Cardiac fibroblast (primary cell): ENCODE measurements at regions not wholly inside any gene's neighbourhood (a gene's known extent, or its start where the extent isn't known, plus 50 kb on each side); places are given as distances from the start of the nearest gene placed in this dataset.
A peak's percentile ranks its signal among the peaks of the same experiment; 100 is the strongest.

Experiments used
- DNase-seq, 2 donors: peaks; one replicate each; pipeline versions ENCODE4 v3.0.0 to v3.0.0-alpha.2; 2010; ENCODE audit warnings: low read depth in 2 of 2
- H3K4me3 ChIP-seq, 2 donors: replicated peaks in 1 of 2; 1 replicate in 1 of 2; 2 replicates in 1 of 2; pipeline ENCODE4 v1.5.1; 2011; ENCODE audit warnings: low read depth in 2 of 2, low read length in 2 of 2, mild to moderate bottlenecking in 2 of 2, moderate library complexity in 1 of 2
- TF ChIP-seq, protein P1 (sequence below): IDR thresholded peaks from one replicate; pipeline ENCODE4 v1.5.1; 2011; ENCODE audit warnings: low read depth, mild to moderate bottlenecking, low read length, inconsistent platforms

DNA sequence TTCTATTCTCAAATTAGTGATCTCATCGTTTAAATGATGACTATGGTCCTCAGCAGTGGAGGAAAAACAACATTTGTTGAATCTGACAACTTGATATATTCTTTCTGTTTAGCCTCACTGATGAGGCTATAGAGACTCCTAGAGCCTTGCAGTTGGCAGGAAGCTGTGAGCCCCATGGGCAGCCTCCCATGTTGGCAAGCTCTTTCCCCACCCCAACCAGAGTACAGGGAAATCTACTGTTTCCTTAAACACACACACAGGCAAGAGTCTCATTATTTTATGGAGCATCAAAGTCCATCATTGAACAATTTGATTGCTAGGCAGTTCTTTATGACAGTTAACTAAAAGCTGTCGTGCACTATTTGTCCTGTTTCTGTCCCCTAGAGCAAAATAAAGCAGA, 498.2 kb upstream of the CITED2 start:
- TF ChIP-seq, protein P1, sequence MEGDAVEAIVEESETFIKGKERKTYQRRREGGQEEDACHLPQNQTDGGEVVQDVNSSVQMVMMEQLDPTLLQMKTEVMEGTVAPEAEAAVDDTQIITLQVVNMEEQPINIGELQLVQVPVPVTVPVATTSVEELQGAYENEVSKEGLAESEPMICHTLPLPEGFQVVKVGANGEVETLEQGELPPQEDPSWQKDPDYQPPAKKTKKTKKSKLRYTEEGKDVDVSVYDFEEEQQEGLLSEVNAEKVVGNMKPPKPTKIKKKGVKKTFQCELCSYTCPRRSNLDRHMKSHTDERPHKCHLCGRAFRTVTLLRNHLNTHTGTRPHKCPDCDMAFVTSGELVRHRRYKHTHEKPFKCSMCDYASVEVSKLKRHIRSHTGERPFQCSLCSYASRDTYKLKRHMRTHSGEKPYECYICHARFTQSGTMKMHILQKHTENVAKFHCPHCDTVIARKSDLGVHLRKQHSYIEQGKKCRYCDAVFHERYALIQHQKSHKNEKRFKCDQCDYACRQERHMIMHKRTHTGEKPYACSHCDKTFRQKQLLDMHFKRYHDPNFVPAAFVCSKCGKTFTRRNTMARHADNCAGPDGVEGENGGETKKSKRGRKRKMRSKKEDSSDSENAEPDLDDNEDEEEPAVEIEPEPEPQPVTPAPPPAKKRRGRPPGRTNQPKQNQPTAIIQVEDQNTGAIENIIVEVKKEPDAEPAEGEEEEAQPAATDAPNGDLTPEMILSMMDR: no peak
- DNase-seq: no peak
- H3K4me3 ChIP-seq: no peak overlapping the region

DNA sequence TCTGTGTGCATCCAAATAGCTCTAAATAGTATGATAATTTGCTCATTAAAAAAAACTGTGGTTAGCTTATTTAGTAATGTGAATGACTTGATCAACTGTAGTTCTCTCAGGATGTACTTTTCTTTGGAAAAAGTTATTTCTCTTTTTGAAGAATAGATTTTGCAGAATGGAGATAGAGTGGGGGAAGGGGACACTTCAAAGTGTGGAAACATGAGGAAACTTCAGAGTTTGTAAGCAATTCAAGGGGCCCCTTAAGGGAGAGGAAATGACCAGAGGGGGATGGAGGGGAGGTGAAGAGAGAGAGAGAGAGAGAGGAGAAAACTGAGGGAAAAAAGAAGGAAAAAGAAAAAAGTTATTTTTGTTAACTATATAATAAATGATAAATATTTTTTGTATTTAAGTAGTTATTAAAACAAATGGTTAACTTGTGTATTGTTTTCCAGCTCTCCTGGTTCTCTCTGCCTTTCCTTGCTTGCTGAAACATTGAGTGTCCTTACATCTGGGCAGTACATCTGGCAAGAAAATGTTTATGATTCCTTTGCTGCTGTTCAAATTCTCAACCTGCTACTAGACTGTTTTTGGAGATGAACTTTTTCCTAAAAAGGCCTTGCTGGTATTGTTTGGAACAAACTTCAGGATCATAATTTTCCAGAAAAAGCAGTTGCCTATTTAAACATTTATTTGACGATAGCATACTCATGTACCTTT, 497.5 kb upstream of the CITED2 start:
- TF ChIP-seq, protein P1: no peak
- H3K4me3 ChIP-seq: no peak overlapping the region
- no peak for DNase-seq

GRCh38 chr6:139871165-139871710, 496.8 kb upstream of the CITED2 start:
- no peak for DNase-seq
- no peak overlapping the region for H3K4me3 ChIP-seq
- TF ChIP-seq, protein P1: no peak

- DNase-seq: no peak
- TF ChIP-seq, protein P1: no peak
- H3K4me3 ChIP-seq: no peak overlapping the region
Observed at GRCh38 chr6:139868576-139868975, 494.1 kb upstream of the CITED2 start.

DNA sequence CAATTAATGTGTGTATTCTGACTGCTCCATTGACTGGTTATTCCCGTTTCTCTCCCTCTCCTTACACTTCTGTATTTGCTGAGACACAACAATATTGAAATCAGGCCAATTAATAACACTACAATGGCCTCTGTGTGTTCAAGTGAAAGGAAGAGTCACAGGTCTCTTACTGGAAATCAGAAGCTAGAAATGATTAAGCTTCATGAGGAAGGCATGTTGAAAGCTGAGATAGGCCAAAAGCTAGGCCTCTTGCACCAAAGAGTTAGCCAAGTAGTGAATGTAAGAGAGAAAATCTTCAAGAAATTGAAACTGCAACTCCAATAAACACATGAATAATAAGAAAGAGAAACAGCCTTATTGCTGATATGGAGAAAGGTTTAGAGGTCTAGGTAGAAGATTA, 489.5 kb upstream of the CITED2 start:
- DNase-seq: no peak
- TF ChIP-seq, protein P1: no peak
- H3K4me3 ChIP-seq: no peak overlapping the region

DNA sequence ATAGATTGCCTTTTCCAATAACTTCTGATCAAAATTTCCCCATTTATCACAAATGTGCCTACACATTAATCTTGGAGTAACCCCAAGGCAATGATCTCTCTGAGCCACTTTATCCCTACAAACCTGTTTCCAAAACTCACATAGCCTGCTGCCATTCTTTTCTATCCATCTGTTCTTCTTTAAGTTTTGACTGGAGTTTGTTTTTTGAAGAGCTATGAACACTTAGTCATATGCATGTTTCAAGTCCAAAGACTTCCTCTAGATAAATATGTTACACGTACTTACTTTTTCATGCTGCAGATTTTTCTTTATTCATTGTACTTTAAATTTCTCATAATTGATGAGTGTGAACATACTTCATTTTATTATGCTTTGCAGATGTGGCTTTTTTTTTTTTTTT, 488.9 kb upstream of the CITED2 start:
- TF ChIP-seq, protein P1: no peak
- no peak overlapping the region for H3K4me3 ChIP-seq
- peak; percentile 28 to 42 for DNase-seq
